WTC11 (cell line): ENCODE measurements at regions not wholly inside any gene's neighbourhood (a gene's known extent, or its start where the extent isn't known, plus 50 kb on each side); places are given as distances from the start of the nearest gene placed in this dataset.

ENCODE experiments used
- ATAC-seq: fragments of 200-7000 bp; cut with Tn5 transposase; 2 replicates; pipeline ENCODE4 v1.10.0; 2021; ENCODE audit warnings: mild to moderate bottlenecking, moderate library complexity
- CTCF ChIA-PET: fragments of 300-600 bp; sonication (Branson Sonifier 250); formaldehyde crosslinking; loops from one replicate; lab custom pipeline; 2021; ENCODE audit warnings: antibody characterized with exemption; lab: Charles Lee
- POLR2A ChIA-PET: fragments of 350-600 bp; sonication (Branson Sonifier 250); formaldehyde crosslinking; loops from one replicate; lab custom pipeline; 2021; ENCODE audit warnings: antibody characterized with exemption; lab: Charles Lee
- DNase-seq: peaks from one replicate; pipeline ENCODE4 v3.0.0; 2021; ENCODE audit warnings: low spot score
- H3K27ac Mint-ChIP-seq: 2 replicates; pipeline ENCODE4 v1.8.0; 2021; ENCODE audit warnings: mixed read lengths
- H3K27me3 Mint-ChIP-seq: 2 replicates; pipeline ENCODE4 v1.8.0; 2021; ENCODE audit warnings: low read depth, mild to moderate bottlenecking, moderate library complexity, mixed read lengths
- H3K36me3 Mint-ChIP-seq: 2 replicates; pipeline ENCODE4 v1.8.0; 2021; ENCODE audit warnings: mixed read lengths
- H3K4me1 Mint-ChIP-seq: 2 replicates; pipeline ENCODE4 v1.8.0; 2022; ENCODE audit warnings: mixed read lengths
- H3K4me3 Mint-ChIP-seq: 2 replicates; pipeline ENCODE4 v1.8.0; 2021; ENCODE audit warnings: mild to moderate bottlenecking, moderate library complexity, mixed read lengths
- H3K9me3 Mint-ChIP-seq: 2 replicates; pipeline ENCODE4 v1.8.0; 2021; ENCODE audit warnings: mixed read lengths
- GRHL2 ChIP-seq: fragments of 250-450 bp; sonication (Bioruptor Pico); IDR thresholded peaks from 2 replicates; pipeline ENCODE4 v1.8.0; 2022; ENCODE audit warnings: mild to moderate bottlenecking, moderate library complexity; ENCODE audit not compliant: insufficient replicate concordance, severe bottlenecking
- NFATC4 ChIP-seq: fragments of 250-450 bp; sonication (Bioruptor Pico); IDR thresholded peaks from 2 replicates; pipeline ENCODE4 v1.9.0; 2021; ENCODE audit warnings: mild to moderate bottlenecking
- ZNF219 ChIP-seq: sonication (generic); formaldehyde crosslinking; IDR thresholded peaks from 2 replicates; pipeline ENCODE4 v1.8.0; 2023; ENCODE audit warnings: missing genetic modification reagents, mild to moderate bottlenecking, borderline replicate concordance
- TF ChIP-seq, protein P1 (sequence below): sonication (generic); formaldehyde crosslinking; IDR thresholded peaks from 2 replicates; pipeline ENCODE4 v1.8.1; 2022; ENCODE audit warnings: mild to moderate bottlenecking, moderate library complexity, missing genetic modification reagents
- TF ChIP-seq, protein P2 (sequence below): sonication (generic); formaldehyde crosslinking; IDR thresholded peaks from 2 replicates; pipeline ENCODE4 v1.8.1; 2022; ENCODE audit warnings: low read depth, missing genetic modification reagents, borderline replicate concordance
- TF ChIP-seq, protein P3 (sequence below): sonication (generic); formaldehyde crosslinking; IDR thresholded peaks from 2 replicates; pipeline ENCODE4 v1.8.0; 2022; ENCODE audit warnings: mild to moderate bottlenecking, missing genetic modification reagents
- TF ChIP-seq, protein P4 (sequence below): fragments of 200-600 bp; IDR thresholded peaks from 2 replicates; pipeline ENCODE4 v1.8.0; 2022; ENCODE audit warnings: antibody characterized with exemption
- TF ChIP-seq, protein P5 (sequence below): fragments of 250-450 bp; sonication (Bioruptor Pico); IDR thresholded peaks from 2 replicates; pipeline ENCODE4 v1.8.0; 2021; ENCODE audit warnings: mild to moderate bottlenecking
- TF ChIP-seq, protein P6 (sequence below): sonication (generic); formaldehyde crosslinking; IDR thresholded peaks from 2 replicates; pipeline ENCODE4 v1.8.1; 2023; ENCODE audit warnings: mild to moderate bottlenecking, missing genetic modification reagents, borderline replicate concordance
- TF ChIP-seq, protein P7 (sequence below): fragments of 250-450 bp; sonication (Bioruptor Pico); IDR thresholded peaks from 2 replicates; pipeline ENCODE4 v1.9.0; 2021; ENCODE audit warnings: mild to moderate bottlenecking, borderline replicate concordance
- TF ChIP-seq, protein P8 (sequence below): sonication (generic); formaldehyde crosslinking; IDR thresholded peaks from 2 replicates; pipeline ENCODE4 v1.8.1; 2023; ENCODE audit warnings: mild to moderate bottlenecking, missing genetic modification reagents

DNA sequence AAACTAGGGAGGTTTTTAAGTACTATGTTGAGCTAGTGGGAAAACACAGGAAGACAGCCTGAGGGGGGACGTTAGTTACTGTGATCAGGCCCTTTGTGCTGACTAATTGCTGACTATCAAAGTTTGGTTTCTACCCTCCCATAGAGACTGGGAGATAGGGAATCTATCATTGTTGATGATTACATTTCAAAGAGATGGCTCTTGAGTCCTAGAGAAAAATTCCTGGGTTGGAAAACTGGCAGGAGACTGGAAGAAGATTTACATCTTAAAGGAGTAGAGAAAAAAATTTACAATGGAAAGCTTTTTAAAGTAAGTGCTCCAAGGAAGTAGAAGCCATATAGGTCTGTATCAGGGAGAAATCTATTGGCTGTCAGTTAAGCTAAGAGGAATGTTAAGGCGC lies 522.0 kb upstream of the KLHL1 start (continued):
- TF ChIP-seq, protein P1, sequence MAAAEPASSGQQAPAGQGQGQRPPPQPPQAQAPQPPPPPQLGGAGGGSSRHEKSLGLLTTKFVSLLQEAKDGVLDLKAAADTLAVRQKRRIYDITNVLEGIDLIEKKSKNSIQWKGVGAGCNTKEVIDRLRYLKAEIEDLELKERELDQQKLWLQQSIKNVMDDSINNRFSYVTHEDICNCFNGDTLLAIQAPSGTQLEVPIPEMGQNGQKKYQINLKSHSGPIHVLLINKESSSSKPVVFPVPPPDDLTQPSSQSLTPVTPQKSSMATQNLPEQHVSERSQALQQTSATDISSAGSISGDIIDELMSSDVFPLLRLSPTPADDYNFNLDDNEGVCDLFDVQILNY (CRISPR knock-in tag): no peak
- TF ChIP-seq, protein P2, sequence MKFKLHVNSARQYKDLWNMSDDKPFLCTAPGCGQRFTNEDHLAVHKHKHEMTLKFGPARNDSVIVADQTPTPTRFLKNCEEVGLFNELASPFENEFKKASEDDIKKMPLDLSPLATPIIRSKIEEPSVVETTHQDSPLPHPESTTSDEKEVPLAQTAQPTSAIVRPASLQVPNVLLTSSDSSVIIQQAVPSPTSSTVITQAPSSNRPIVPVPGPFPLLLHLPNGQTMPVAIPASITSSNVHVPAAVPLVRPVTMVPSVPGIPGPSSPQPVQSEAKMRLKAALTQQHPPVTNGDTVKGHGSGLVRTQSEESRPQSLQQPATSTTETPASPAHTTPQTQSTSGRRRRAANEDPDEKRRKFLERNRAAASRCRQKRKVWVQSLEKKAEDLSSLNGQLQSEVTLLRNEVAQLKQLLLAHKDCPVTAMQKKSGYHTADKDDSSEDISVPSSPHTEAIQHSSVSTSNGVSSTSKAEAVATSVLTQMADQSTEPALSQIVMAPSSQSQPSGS: no peak
- TF ChIP-seq, protein P3, sequence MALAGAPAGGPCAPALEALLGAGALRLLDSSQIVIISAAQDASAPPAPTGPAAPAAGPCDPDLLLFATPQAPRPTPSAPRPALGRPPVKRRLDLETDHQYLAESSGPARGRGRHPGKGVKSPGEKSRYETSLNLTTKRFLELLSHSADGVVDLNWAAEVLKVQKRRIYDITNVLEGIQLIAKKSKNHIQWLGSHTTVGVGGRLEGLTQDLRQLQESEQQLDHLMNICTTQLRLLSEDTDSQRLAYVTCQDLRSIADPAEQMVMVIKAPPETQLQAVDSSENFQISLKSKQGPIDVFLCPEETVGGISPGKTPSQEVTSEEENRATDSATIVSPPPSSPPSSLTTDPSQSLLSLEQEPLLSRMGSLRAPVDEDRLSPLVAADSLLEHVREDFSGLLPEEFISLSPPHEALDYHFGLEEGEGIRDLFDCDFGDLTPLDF (CRISPR knock-in tag): no peak
- TF ChIP-seq NFATC4 (CRISPR knock-in tag): no peak
- TF ChIP-seq ZNF219 (CRISPR knock-in tag): no peak

DNA sequence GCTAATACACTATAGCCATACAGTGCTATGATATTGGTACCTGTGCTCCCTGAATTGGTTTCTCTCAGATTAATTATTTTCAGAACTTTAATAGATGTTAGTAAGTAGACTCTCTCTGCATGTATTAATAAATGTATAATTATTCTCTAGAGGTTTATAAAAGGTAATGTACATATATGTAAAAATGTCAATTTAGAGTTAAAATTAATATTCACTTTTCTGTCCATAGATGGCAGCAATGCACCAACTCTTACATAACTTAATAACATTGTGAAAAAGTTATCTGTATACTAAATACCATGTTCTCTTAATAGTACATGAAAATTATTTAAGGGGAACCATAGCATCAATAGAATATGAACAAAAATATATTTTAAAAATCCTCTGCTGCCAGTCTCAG lies 515.0 kb upstream of the KLHL1 start:
- Mint-ChIP-seq H3K4me3 (no peak overlapping the region), H3K4me1 (no peaks in the 10 kb centered on the region), H3K27me3 (peaks cover 39% of the 10 kb centered on the region), H3K9me3 (no peaks in the 10 kb centered on the region), H3K27ac (no peak overlapping the region), H3K36me3 (no peaks in the 10 kb centered on the region)
- DNase-seq: no peak
- ATAC-seq: no peak
- ChIA-PET CTCF (no interaction called here), POLR2A (no interaction called here)
- TF ChIP-seq, protein P4, sequence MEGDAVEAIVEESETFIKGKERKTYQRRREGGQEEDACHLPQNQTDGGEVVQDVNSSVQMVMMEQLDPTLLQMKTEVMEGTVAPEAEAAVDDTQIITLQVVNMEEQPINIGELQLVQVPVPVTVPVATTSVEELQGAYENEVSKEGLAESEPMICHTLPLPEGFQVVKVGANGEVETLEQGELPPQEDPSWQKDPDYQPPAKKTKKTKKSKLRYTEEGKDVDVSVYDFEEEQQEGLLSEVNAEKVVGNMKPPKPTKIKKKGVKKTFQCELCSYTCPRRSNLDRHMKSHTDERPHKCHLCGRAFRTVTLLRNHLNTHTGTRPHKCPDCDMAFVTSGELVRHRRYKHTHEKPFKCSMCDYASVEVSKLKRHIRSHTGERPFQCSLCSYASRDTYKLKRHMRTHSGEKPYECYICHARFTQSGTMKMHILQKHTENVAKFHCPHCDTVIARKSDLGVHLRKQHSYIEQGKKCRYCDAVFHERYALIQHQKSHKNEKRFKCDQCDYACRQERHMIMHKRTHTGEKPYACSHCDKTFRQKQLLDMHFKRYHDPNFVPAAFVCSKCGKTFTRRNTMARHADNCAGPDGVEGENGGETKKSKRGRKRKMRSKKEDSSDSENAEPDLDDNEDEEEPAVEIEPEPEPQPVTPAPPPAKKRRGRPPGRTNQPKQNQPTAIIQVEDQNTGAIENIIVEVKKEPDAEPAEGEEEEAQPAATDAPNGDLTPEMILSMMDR: 0 out of 2 replicates have a peak, but pooled peaks have one; percentile 12
- TF ChIP-seq GRHL2 (CRISPR knock-in tag): no peak

DNA sequence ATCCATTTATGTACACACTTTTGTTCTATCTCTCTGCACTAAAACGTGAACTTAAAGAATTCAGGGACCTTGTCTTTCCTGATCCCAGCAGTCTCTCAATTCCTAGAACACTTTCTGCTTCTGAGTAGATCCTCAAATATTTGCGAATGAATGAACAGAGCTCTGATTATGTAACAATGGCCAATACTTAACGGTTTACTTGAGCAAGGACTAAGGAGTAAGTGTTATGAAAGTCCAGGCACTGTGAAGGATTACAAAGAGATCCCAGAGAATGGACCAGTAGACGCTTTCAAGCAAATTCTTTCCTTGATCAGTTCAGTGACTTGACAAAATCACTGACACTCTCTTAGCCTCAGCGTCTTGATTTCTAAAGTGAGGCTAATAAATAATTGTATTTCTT lies 514.5 kb upstream of the KLHL1 start:
- DNase-seq (no peak), ATAC-seq (no peak)
- Mint-ChIP-seq H3K4me1 (no peaks in the 10 kb centered on the region), H3K27ac (no peak overlapping the region), H3K4me3 (no peak overlapping the region), H3K9me3 (no peaks in the 10 kb centered on the region), H3K36me3 (no peaks in the 10 kb centered on the region), H3K27me3 (peaks cover 34% of the 10 kb centered on the region)
- POLR2A ChIA-PET: no interaction called here
- CTCF ChIA-PET: no interaction called here
- TF ChIP-seq, protein P5, sequence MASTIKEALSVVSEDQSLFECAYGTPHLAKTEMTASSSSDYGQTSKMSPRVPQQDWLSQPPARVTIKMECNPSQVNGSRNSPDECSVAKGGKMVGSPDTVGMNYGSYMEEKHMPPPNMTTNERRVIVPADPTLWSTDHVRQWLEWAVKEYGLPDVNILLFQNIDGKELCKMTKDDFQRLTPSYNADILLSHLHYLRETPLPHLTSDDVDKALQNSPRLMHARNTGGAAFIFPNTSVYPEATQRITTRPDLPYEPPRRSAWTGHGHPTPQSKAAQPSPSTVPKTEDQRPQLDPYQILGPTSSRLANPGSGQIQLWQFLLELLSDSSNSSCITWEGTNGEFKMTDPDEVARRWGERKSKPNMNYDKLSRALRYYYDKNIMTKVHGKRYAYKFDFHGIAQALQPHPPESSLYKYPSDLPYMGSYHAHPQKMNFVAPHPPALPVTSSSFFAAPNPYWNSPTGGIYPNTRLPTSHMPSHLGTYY (CRISPR knock-in tag): no peak
- TF ChIP-seq, protein P6, sequence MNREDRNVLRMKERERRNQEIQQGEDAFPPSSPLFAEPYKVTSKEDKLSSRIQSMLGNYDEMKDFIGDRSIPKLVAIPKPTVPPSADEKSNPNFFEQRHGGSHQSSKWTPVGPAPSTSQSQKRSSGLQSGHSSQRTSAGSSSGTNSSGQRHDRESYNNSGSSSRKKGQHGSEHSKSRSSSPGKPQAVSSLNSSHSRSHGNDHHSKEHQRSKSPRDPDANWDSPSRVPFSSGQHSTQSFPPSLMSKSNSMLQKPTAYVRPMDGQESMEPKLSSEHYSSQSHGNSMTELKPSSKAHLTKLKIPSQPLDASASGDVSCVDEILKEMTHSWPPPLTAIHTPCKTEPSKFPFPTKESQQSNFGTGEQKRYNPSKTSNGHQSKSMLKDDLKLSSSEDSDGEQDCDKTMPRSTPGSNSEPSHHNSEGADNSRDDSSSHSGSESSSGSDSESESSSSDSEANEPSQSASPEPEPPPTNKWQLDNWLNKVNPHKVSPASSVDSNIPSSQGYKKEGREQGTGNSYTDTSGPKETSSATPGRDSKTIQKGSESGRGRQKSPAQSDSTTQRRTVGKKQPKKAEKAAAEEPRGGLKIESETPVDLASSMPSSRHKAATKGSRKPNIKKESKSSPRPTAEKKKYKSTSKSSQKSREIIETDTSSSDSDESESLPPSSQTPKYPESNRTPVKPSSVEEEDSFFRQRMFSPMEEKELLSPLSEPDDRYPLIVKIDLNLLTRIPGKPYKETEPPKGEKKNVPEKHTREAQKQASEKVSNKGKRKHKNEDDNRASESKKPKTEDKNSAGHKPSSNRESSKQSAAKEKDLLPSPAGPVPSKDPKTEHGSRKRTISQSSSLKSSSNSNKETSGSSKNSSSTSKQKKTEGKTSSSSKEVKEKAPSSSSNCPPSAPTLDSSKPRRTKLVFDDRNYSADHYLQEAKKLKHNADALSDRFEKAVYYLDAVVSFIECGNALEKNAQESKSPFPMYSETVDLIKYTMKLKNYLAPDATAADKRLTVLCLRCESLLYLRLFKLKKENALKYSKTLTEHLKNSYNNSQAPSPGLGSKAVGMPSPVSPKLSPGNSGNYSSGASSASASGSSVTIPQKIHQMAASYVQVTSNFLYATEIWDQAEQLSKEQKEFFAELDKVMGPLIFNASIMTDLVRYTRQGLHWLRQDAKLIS: no peak
- TF ChIP-seq, protein P7, sequence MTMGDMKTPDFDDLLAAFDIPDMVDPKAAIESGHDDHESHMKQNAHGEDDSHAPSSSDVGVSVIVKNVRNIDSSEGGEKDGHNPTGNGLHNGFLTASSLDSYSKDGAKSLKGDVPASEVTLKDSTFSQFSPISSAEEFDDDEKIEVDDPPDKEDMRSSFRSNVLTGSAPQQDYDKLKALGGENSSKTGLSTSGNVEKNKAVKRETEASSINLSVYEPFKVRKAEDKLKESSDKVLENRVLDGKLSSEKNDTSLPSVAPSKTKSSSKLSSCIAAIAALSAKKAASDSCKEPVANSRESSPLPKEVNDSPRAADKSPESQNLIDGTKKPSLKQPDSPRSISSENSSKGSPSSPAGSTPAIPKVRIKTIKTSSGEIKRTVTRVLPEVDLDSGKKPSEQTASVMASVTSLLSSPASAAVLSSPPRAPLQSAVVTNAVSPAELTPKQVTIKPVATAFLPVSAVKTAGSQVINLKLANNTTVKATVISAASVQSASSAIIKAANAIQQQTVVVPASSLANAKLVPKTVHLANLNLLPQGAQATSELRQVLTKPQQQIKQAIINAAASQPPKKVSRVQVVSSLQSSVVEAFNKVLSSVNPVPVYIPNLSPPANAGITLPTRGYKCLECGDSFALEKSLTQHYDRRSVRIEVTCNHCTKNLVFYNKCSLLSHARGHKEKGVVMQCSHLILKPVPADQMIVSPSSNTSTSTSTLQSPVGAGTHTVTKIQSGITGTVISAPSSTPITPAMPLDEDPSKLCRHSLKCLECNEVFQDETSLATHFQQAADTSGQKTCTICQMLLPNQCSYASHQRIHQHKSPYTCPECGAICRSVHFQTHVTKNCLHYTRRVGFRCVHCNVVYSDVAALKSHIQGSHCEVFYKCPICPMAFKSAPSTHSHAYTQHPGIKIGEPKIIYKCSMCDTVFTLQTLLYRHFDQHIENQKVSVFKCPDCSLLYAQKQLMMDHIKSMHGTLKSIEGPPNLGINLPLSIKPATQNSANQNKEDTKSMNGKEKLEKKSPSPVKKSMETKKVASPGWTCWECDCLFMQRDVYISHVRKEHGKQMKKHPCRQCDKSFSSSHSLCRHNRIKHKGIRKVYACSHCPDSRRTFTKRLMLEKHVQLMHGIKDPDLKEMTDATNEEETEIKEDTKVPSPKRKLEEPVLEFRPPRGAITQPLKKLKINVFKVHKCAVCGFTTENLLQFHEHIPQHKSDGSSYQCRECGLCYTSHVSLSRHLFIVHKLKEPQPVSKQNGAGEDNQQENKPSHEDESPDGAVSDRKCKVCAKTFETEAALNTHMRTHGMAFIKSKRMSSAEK (CRISPR knock-in tag): no peak
- TF ChIP-seq, protein P8, sequence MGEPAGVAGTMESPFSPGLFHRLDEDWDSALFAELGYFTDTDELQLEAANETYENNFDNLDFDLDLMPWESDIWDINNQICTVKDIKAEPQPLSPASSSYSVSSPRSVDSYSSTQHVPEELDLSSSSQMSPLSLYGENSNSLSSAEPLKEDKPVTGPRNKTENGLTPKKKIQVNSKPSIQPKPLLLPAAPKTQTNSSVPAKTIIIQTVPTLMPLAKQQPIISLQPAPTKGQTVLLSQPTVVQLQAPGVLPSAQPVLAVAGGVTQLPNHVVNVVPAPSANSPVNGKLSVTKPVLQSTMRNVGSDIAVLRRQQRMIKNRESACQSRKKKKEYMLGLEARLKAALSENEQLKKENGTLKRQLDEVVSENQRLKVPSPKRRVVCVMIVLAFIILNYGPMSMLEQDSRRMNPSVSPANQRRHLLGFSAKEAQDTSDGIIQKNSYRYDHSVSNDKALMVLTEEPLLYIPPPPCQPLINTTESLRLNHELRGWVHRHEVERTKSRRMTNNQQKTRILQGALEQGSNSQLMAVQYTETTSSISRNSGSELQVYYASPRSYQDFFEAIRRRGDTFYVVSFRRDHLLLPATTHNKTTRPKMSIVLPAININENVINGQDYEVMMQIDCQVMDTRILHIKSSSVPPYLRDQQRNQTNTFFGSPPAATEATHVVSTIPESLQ (CRISPR knock-in tag): no peak
